HEK293 (cell line): ENCODE measurements at regions not wholly inside any gene's neighbourhood (a gene's known extent, or its start where the extent isn't known, plus 50 kb on each side); places are given as distances from the start of the nearest gene placed in this dataset.

Source experiments
- CTCF ChIA-PET: fragments of 350-600 bp; formaldehyde crosslinking; extraction: SDS; loops from one replicate; lab custom pipeline; 2021; ENCODE audit warnings: antibody characterized with exemption; lab: Yijun Ruan, JAX
- POLR2A ChIA-PET: fragments of 300-600 bp; formaldehyde crosslinking; extraction: SDS; loops from one replicate; lab custom pipeline; 2020; ENCODE audit warnings: antibody characterized with exemption, inconsistent platforms; lab: Yijun Ruan, JAX
- H3K27ac ChIP-seq: fragments of 200-500 bp; sonication (Bioruptor generic); 2 replicates; pipeline ENCODE4 v1.5.1; 2014; ENCODE audit warnings: low read depth, low read length, control low read depth, inconsistent platforms; ENCODE audit errors: extremely low read depth
- H3K36me3 ChIP-seq, 2 experiments: fragments of 200-500 bp in 1 of 2; sonication (Bioruptor generic) in 1 of 2; 1 replicate in 1 of 2; 2 replicates in 1 of 2; pipeline ENCODE4 v1.5.1; 2014 to 2017; ENCODE audit warnings: inconsistent platforms in 2 of 2, low read length in 2 of 2; ENCODE audit not compliant: control insufficient read depth in 2 of 2, insufficient read depth in 1 of 2
- H3K4me1 ChIP-seq: fragments of 200-500 bp; sonication (Bioruptor generic); 2 replicates; pipeline ENCODE4 v1.5.1; 2014; ENCODE audit warnings: mild to moderate bottlenecking, low read length, inconsistent platforms; ENCODE audit not compliant: control insufficient read depth, insufficient read depth
- H3K4me3 ChIP-seq: 2 replicates; pipeline ENCODE4 v1.5.1; 2011; ENCODE audit warnings: low read depth, mild to moderate bottlenecking, control low read depth, low read length, moderate library complexity
- H3K9me3 ChIP-seq: fragments of 200-500 bp; sonication (Bioruptor generic); 2 replicates; pipeline ENCODE4 v1.5.1; 2014; ENCODE audit warnings: low read depth, low read length, inconsistent platforms; ENCODE audit not compliant: control insufficient read depth, insufficient read depth
- HOXA7 ChIP-seq: sonication (generic); formaldehyde crosslinking; IDR thresholded peaks from 2 replicates; pipeline ENCODE4 v1.8.1; 2022; ENCODE audit warnings: missing genetic modification reagents, borderline replicate concordance
- KLF9 ChIP-seq: fragments of 450-650 bp; formaldehyde crosslinking; IDR thresholded peaks from 2 replicates; pipeline ENCODE4 v1.5.1; 2016; ENCODE audit warnings: missing biosample characterization, missing genetic modification characterization, low read depth
- MEIS1 ChIP-seq: sonication (generic); formaldehyde crosslinking; IDR thresholded peaks from 2 replicates; pipeline ENCODE4 v1.8.1; 2022; ENCODE audit warnings: missing genetic modification reagents, mild to moderate bottlenecking, borderline replicate concordance
- PRDM1 ChIP-seq: fragments of 450-650 bp; formaldehyde crosslinking; IDR thresholded peaks from 2 replicates; pipeline ENCODE4; 2016; ENCODE audit warnings: missing biosample characterization, missing genetic modification characterization
- TRIM28 ChIP-seq: IDR thresholded peaks from 2 replicates; pipeline ENCODE4 v1.6.1; 2011; ENCODE audit warnings: low read length, control low read depth, borderline replicate concordance
- YY2 ChIP-seq: fragments of 450-650 bp; formaldehyde crosslinking; IDR thresholded peaks from 2 replicates; pipeline ENCODE4 v1.5.1; 2016; ENCODE audit warnings: missing biosample characterization, missing genetic modification characterization
- ZBTB17 ChIP-seq: fragments of 450-650 bp; formaldehyde crosslinking; IDR thresholded peaks from 2 replicates; pipeline ENCODE4 v1.5.1; 2016; ENCODE audit warnings: missing biosample characterization, missing genetic modification characterization
- ZBTB20 ChIP-seq: fragments of 450-650 bp; formaldehyde crosslinking; IDR thresholded peaks from 2 replicates; pipeline ENCODE4 v1.5.1; 2016; ENCODE audit warnings: missing biosample characterization, missing genetic modification characterization
- ZNF140 ChIP-seq: fragments of 450-650 bp; formaldehyde crosslinking; IDR thresholded peaks from 2 replicates; pipeline ENCODE4 v1.5.1; 2016; ENCODE audit warnings: missing biosample characterization, missing genetic modification characterization
- ZNF174 ChIP-seq: fragments of 450-650 bp; formaldehyde crosslinking; IDR thresholded peaks from 2 replicates; pipeline ENCODE4 v1.5.0; 2017; ENCODE audit warnings: missing biosample characterization, mild to moderate bottlenecking, missing genetic modification characterization
- ZNF223 ChIP-seq: fragments of 450-650 bp; formaldehyde crosslinking; IDR thresholded peaks from 2 replicates; pipeline ENCODE4 v1.5.1; 2016; ENCODE audit warnings: missing biosample characterization, missing genetic modification characterization
- ZNF366 ChIP-seq: fragments of 450-650 bp; formaldehyde crosslinking; conservative IDR thresholded peaks from 2 replicates; pipeline ENCODE4 v1.5.1; 2016; ENCODE audit warnings: missing biosample characterization, missing genetic modification characterization
- ZNF404 ChIP-seq: fragments of 450-650 bp; formaldehyde crosslinking; IDR thresholded peaks from 2 replicates; pipeline ENCODE4 v1.5.1; 2017; ENCODE audit warnings: missing biosample characterization, missing genetic modification characterization
- ZNF571 ChIP-seq: fragments of 450-650 bp; formaldehyde crosslinking; IDR thresholded peaks from 2 replicates; pipeline ENCODE4 v1.5.0; 2017; ENCODE audit warnings: missing biosample characterization, missing genetic modification characterization
- ZNF660 ChIP-seq: fragments of 450-650 bp; IDR thresholded peaks from 2 replicates; pipeline ENCODE4 v1.5.1; 2018; ENCODE audit warnings: missing biosample characterization, mild to moderate bottlenecking, missing genetic modification characterization
- ZNF677 ChIP-seq: fragments of 450-650 bp; IDR thresholded peaks from 2 replicates; pipeline ENCODE4 v1.5.0; 2018; ENCODE audit warnings: missing biosample characterization, mild to moderate bottlenecking, missing genetic modification characterization, moderate library complexity
- TF ChIP-seq, protein P1 (sequence below): fragments of 450-650 bp; formaldehyde crosslinking; IDR thresholded peaks from 2 replicates; pipeline ENCODE4 v1.5.1; 2016; ENCODE audit warnings: missing biosample characterization, missing genetic modification characterization, borderline replicate concordance
- TF ChIP-seq, protein P2 (sequence below): fragments of 450-650 bp; formaldehyde crosslinking; IDR thresholded peaks from 2 replicates; pipeline ENCODE4 v1.5.1; 2016; ENCODE audit warnings: missing biosample characterization, missing genetic modification characterization

DNA sequence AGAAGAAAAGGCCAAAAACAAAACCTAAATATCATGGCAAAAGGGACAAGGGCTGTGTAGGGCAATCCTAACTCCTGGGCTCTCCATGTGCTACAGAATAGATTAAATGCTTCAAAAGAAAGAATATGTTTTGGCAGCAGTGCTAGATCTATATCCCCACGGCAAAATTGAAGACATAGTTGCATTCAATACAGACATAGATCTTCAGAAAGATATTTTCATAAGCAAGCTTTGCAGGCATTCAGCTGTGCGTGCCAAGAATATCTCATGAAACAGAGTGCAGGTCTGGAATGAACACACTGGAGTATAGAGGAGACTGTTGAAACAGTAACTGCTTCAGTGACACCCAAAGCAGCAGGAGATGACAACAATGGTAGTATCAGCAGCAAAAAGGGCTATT lies 1476.9 kb downstream of the ARAP2 start:
- ChIA-PET CTCF (interaction anchor here (0.6 kb wide), 1 partner anchor 112 kb away, joined by 4 read pairs; no protein-coding TSS in a partner anchor), POLR2A (no interaction called here)
- Histone ChIP-seq H3K36me3 (no peaks in the 10 kb centered on the region), H3K4me3 (no peak overlapping the region), H3K27ac (no peak overlapping the region), H3K9me3 (no peaks in the 10 kb centered on the region), H3K4me1 (no peaks in the 10 kb centered on the region)
- TF ChIP-seq ZNF571: no peak
- TF ChIP-seq ZNF223 (tag by site-specific recombination): no peak
- no peak for TF ChIP-seq ZNF404 (tag by site-specific recombination)
- no peak for TF ChIP-seq ZBTB20 (tag by site-specific recombination)
- no peak for TF ChIP-seq KLF9 (tag by site-specific recombination)
- no peak for TF ChIP-seq ZNF660 (tag by site-specific recombination)
- TF ChIP-seq ZNF140 (tag by site-specific recombination): no peak
- TF ChIP-seq ZNF174 (tag by site-specific recombination): no peak
- TF ChIP-seq, protein P1, sequence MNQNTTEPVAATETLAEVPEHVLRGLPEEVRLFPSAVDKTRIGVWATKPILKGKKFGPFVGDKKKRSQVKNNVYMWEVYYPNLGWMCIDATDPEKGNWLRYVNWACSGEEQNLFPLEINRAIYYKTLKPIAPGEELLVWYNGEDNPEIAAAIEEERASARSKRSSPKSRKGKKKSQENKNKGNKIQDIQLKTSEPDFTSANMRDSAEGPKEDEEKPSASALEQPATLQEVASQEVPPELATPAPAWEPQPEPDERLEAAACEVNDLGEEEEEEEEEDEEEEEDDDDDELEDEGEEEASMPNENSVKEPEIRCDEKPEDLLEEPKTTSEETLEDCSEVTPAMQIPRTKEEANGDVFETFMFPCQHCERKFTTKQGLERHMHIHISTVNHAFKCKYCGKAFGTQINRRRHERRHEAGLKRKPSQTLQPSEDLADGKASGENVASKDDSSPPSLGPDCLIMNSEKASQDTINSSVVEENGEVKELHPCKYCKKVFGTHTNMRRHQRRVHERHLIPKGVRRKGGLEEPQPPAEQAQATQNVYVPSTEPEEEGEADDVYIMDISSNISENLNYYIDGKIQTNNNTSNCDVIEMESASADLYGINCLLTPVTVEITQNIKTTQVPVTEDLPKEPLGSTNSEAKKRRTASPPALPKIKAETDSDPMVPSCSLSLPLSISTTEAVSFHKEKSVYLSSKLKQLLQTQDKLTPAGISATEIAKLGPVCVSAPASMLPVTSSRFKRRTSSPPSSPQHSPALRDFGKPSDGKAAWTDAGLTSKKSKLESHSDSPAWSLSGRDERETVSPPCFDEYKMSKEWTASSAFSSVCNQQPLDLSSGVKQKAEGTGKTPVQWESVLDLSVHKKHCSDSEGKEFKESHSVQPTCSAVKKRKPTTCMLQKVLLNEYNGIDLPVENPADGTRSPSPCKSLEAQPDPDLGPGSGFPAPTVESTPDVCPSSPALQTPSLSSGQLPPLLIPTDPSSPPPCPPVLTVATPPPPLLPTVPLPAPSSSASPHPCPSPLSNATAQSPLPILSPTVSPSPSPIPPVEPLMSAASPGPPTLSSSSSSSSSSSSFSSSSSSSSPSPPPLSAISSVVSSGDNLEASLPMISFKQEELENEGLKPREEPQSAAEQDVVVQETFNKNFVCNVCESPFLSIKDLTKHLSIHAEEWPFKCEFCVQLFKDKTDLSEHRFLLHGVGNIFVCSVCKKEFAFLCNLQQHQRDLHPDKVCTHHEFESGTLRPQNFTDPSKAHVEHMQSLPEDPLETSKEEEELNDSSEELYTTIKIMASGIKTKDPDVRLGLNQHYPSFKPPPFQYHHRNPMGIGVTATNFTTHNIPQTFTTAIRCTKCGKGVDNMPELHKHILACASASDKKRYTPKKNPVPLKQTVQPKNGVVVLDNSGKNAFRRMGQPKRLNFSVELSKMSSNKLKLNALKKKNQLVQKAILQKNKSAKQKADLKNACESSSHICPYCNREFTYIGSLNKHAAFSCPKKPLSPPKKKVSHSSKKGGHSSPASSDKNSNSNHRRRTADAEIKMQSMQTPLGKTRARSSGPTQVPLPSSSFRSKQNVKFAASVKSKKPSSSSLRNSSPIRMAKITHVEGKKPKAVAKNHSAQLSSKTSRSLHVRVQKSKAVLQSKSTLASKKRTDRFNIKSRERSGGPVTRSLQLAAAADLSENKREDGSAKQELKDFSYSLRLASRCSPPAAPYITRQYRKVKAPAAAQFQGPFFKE (tag by site-specific recombination): no peak

DNA sequence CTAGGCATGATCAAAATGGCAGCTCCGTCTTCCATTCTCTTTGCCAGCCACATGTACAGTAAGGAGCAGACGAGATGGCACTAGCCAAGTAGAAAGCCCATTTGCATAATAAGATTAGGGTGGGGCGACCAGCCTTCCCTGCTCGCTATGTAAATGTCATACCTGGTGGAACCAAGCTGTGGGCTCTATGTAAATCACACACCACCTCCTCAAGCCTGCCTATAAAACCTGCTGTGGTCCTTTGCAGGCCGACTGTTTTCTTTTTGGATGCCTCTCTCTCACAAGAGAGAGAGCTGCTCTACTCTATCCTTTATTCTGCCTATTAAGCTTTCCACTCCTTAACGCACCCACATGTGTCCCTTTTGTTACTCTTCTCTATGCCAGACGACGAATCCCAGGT lies 1472.7 kb downstream of the ARAP2 start:
- no peak overlapping the region for H3K27ac ChIP-seq
- H3K36me3 ChIP-seq: no peaks in the 10 kb centered on the region
- no peak overlapping the region for H3K4me3 ChIP-seq
- H3K4me1 ChIP-seq: no peaks in the 10 kb centered on the region
- POLR2A ChIA-PET: no interaction called here
- TF ChIP-seq ZNF677 (tag by site-specific recombination): no peak
- no peak for TF ChIP-seq HOXA7 (CRISPR knock-in tag)
- TF ChIP-seq, protein P2, sequence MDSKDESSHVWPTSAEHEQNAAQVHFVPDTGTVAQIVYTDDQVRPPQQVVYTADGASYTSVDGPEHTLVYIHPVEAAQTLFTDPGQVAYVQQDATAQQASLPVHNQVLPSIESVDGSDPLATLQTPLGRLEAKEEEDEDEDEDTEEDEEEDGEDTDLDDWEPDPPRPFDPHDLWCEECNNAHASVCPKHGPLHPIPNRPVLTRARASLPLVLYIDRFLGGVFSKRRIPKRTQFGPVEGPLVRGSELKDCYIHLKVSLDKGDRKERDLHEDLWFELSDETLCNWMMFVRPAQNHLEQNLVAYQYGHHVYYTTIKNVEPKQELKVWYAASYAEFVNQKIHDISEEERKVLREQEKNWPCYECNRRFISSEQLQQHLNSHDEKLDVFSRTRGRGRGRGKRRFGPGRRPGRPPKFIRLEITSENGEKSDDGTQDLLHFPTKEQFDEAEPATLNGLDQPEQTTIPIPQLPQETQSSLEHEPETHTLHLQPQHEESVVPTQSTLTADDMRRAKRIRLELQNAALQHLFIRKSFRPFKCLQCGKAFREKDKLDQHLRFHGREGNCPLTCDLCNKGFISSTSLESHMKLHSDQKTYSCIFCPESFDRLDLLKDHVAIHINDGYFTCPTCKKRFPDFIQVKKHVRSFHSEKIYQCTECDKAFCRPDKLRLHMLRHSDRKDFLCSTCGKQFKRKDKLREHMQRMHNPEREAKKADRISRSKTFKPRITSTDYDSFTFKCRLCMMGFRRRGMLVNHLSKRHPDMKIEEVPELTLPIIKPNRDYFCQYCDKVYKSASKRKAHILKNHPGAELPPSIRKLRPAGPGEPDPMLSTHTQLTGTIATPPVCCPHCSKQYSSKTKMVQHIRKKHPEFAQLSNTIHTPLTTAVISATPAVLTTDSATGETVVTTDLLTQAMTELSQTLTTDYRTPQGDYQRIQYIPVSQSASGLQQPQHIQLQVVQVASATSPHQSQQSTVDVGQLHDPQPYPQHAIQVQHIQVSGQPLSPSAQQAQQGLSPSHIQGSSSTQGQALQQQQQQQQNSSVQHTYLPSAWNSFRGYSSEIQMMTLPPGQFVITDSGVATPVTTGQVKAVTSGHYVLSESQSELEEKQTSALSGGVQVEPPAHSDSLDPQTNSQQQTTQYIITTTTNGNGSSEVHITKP: no peak
- no peak for TF ChIP-seq YY2
- no peaks in the 10 kb centered on the region for H3K9me3 ChIP-seq
- CTCF ChIA-PET: no interaction called here

DNA sequence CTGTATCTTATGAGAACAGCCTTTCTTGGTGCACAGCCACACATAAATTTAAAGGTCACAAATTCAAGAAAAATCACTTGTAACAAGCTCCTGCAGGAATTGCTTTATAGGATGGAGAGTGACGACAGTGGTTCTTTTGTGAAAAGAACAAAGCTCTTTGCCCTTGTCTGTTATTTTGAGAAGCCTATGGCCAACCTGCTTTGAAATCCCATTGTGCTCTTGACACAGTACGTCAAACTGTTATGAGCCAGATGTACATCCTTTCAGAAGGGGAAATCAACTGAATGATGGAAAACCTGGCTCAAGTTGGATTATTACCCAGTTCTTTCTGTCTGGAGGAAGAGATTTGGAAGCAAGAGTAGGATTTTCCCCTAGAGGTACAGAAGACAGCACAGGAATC lies 1454.2 kb downstream of the ARAP2 start:
- Histone ChIP-seq H3K9me3 (no peaks in the 10 kb centered on the region), H3K4me3 (no peak overlapping the region), H3K27ac (no peak overlapping the region), H3K4me1 (no peaks in the 10 kb centered on the region), H3K36me3 (no peaks in the 10 kb centered on the region; a peak in 1 of 3 replicates)
- TF ChIP-seq ZBTB17 (tag by site-specific recombination) (no peak), PRDM1 (tag by site-specific recombination) (no peak), MEIS1 (CRISPR knock-in tag) (no peak), TRIM28 (no peak), ZNF366 (tag by site-specific recombination) (no peak)
- ChIA-PET CTCF (interaction anchor here (0.6 kb wide), 1 partner anchor 674 kb away, joined by 3 read pairs; no protein-coding TSS in a partner anchor), POLR2A (no interaction called here)
